ENCODE measurements at regions not wholly inside any gene's neighbourhood (a gene's known extent, or its start where the extent isn't known, plus 50 kb on each side); places are given as distances from the start of the nearest gene placed in this dataset.

- TF ChIP-seq, protein P1, sequence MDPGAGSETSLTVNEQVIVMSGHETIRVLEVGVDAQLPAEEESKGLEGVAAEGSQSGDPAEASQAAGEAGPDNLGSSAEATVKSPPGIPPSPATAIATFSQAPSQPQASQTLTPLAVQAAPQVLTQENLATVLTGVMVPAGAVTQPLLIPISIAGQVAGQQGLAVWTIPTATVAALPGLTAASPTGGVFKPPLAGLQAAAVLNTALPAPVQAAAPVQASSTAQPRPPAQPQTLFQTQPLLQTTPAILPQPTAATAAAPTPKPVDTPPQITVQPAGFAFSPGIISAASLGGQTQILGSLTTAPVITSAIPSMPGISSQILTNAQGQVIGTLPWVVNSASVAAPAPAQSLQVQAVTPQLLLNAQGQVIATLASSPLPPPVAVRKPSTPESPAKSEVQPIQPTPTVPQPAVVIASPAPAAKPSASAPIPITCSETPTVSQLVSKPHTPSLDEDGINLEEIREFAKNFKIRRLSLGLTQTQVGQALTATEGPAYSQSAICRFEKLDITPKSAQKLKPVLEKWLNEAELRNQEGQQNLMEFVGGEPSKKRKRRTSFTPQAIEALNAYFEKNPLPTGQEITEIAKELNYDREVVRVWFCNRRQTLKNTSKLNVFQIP (CRISPR knock-in tag; IDR thresholded peaks at IDR 0.05; ENCODE audit: borderline replicate concordance, low read depth): no peak
- TF ChIP-seq SNAI2 (CRISPR knock-in tag; IDR thresholded peaks at IDR 0.05) (no peak), GLIS3 (CRISPR knock-in tag; IDR thresholded peaks at IDR 0.05) (no peak), TSHZ2 (CRISPR knock-in tag; IDR thresholded peaks at IDR 0.05) (no peak), CSRNP3 (CRISPR knock-in tag; IDR thresholded peaks at IDR 0.05) (no peak), ESRRG (CRISPR knock-in tag; IDR thresholded peaks at IDR 0.05) (no peak), ZFP30 (CRISPR knock-in tag; IDR thresholded peaks at IDR 0.05) (no peak), TCF4 (CRISPR knock-in tag; IDR thresholded peaks at IDR 0.05; ENCODE audit: borderline replicate concordance) (no peak), ARNTL (CRISPR knock-in tag; IDR thresholded peaks at IDR 0.05; ENCODE audit: borderline replicate concordance, low read depth) (no peak)
- TF ChIP-seq, protein P2, sequence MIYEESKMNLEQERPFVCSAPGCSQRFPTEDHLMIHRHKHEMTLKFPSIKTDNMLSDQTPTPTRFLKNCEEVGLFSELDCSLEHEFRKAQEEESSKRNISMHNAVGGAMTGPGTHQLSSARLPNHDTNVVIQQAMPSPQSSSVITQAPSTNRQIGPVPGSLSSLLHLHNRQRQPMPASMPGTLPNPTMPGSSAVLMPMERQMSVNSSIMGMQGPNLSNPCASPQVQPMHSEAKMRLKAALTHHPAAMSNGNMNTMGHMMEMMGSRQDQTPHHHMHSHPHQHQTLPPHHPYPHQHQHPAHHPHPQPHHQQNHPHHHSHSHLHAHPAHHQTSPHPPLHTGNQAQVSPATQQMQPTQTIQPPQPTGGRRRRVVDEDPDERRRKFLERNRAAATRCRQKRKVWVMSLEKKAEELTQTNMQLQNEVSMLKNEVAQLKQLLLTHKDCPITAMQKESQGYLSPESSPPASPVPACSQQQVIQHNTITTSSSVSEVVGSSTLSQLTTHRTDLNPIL (CRISPR knock-in tag; IDR thresholded peaks at IDR 0.05; ENCODE audit: low read depth): no peak
- ATAC-seq: no peak
Observed at GRCh38 chr5:174336479-174336878, 291.0 kb downstream of the NSG2 start.

DNA sequence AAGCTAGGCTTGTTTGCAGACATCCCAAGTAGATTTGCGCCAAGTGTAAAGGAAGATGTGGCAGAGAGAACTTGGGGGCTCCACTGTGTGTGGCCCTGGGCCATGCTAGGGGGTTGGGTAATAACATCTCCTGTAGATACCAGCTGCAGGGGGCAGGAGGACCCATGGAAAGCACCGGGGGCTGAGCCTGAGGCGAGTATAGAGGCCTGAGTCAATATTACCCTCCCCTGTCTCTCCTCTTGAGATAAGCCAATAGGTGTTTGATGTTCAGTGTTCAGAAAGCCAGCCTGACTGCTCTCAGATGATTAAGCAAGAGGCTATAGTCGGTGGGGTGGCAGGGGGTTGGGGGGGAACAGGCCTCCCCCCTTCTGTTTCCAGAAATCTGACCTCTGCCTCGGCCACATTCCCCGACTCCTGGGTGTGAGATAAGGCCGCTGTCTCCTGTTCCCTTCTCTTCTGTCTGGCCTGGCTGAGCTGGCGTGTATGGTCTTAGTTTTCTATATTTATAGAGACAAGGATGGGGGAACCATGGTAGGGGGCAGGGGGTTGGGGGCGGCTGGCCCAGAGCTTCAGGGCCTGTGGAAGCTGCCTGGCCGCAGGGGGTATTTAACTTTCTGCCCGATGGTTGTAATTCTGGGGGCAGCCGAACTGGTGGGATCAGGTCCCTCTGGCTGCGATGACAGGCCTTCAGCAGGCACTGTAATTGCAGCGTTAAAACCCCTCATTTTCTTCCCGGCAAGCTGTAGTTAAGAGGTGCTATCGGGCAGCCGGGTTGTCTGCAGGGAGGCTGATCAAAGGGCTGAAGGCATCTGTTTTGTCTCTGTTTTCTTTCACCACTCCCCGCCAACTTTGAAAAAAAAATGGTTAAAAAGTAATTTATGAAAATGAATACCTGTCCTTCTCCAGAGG, 292.0 kb downstream of the NSG2 start:
- TF ChIP-seq, protein P3, sequence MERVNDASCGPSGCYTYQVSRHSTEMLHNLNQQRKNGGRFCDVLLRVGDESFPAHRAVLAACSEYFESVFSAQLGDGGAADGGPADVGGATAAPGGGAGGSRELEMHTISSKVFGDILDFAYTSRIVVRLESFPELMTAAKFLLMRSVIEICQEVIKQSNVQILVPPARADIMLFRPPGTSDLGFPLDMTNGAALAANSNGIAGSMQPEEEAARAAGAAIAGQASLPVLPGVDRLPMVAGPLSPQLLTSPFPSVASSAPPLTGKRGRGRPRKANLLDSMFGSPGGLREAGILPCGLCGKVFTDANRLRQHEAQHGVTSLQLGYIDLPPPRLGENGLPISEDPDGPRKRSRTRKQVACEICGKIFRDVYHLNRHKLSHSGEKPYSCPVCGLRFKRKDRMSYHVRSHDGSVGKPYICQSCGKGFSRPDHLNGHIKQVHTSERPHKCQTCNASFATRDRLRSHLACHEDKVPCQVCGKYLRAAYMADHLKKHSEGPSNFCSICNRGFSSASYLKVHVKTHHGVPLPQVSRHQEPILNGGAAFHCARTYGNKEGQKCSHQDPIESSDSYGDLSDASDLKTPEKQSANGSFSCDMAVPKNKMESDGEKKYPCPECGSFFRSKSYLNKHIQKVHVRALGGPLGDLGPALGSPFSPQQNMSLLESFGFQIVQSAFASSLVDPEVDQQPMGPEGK (CRISPR knock-in tag; IDR thresholded peaks at IDR 0.05; ENCODE audit: borderline replicate concordance): no peak
- TF ChIP-seq TCF4 (CRISPR knock-in tag; IDR thresholded peaks at IDR 0.05; ENCODE audit: borderline replicate concordance): peak; percentile 53; the same call in 1 of the 2 replicates
- ATAC-seq: peak; percentile 60

GRCh38 chr5:174338185-174339010, 292.9 kb downstream of the NSG2 start:
- peak; percentile 80 for ATAC-seq
- no peak for TF ChIP-seq ZNF70 (CRISPR knock-in tag; IDR thresholded peaks at IDR 0.05)

DNA sequence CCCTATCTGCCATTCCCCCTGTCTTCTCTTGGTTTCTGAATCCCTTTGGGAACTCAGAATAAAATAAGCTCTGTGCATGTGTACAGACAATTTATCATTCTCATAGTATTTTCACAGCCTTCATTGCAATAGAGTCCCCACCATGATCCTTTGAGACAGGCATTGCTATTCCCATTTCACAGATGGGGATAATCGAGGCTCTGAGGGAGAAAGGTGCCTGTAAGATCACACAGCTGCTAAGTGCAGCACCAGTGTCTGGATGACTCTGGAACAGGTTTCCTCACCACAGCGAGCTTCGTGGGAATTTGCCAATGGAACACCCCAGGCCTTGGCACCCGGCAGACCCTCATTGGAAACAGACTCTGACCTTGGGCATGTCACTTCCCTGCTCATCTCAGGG, 293.6 kb downstream of the NSG2 start:
- no peak for ATAC-seq
- no peak for TF ChIP-seq GLIS3 (CRISPR knock-in tag; IDR thresholded peaks at IDR 0.05)
- no peak for TF ChIP-seq ZNF8 (CRISPR knock-in tag; IDR thresholded peaks at IDR 0.05)
- no peak for TF ChIP-seq ZC3H10 (CRISPR knock-in tag; IDR thresholded peaks at IDR 0.05)
- TF ChIP-seq, protein P3 (CRISPR knock-in tag; IDR thresholded peaks at IDR 0.05; ENCODE audit: borderline replicate concordance): no peak
- no peak for TF ChIP-seq ZNF70 (CRISPR knock-in tag; IDR thresholded peaks at IDR 0.05)
- TF ChIP-seq TCF4 (CRISPR knock-in tag; IDR thresholded peaks at IDR 0.05; ENCODE audit: borderline replicate concordance): no peak
- TF ChIP-seq RARB (CRISPR knock-in tag; IDR thresholded peaks at IDR 0.05): no peak
- no peak for TF ChIP-seq ISL1 (CRISPR knock-in tag; IDR thresholded peaks at IDR 0.05)

Data from SK-N-SH treated with all-trans-retinoic acid at 6 μM for 48 hours (cell line).